Fibroblast of upper back skin (primary cell): ENCODE measurements at regions not wholly inside any gene's neighbourhood (a gene's known extent, or its start where the extent isn't known, plus 50 kb on each side); places are given as distances from the start of the nearest gene placed in this dataset.
A peak's percentile ranks its signal among the peaks of the same experiment; 100 is the strongest.

Experiments used
- DNase-seq: peaks from one replicate; pipeline ENCODE4 v3.0.0-alpha.2; 2013

DNA sequence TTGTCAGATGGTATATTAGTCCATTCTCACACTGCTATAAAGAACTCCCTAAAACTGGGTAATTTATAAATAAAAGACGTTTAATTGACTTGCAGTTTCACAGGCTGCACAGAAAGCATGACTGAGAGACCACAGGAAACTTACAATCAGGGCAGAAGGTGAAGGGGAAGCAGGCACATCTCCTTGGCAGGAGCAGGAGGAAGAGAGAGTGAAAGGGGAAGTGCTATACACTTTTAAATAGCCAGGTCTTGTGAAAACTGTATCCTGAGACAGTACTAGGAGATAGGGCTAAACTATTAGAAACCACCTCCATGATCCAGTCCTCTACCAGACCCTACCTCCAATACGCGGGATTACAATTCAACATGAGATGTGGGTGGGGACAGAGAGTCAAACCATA, 193.9 kb upstream of the KCNG1 start:
- DNase-seq: no peak

DNA sequence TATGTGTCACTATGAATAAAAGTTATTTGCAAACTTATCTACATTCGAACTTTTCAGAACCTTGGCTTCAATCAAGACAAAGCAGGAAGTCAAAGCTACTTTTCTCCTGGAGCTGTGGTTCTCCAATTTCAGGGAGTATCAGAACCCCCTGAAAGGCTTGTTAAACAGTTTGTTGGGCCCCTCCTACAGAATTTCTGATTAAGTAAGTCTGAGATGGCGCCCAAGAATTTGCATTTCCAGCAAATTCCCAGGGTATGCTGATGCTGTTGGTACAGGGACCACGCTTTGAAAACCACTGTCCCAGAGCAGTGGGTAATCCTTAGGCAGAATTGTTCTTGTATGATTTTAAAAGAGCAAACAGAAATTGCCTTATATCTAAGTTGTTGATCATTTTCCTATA, 189.9 kb upstream of the KCNG1 start:
- DNase-seq: no peak

DNA sequence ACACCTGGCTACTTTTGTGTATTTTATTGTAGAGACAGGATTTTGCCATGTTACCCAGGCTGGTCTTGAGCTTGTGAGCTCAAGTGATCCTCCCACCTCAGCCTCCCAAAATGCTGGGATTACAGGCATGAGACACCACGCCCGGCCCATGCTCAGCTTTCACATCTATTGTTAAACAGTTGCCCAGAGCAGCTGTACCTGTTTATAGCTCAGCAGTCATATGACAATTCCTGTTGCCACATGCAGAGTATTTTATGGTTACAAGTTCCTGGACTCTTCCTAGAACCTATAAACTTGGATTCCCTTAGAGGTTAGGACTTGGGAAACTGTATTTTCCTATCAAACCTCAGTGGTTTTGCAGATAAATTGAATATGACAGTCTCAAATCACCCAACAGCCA, 188.3 kb upstream of the KCNG1 start:
- DNase-seq: no peak

DNA sequence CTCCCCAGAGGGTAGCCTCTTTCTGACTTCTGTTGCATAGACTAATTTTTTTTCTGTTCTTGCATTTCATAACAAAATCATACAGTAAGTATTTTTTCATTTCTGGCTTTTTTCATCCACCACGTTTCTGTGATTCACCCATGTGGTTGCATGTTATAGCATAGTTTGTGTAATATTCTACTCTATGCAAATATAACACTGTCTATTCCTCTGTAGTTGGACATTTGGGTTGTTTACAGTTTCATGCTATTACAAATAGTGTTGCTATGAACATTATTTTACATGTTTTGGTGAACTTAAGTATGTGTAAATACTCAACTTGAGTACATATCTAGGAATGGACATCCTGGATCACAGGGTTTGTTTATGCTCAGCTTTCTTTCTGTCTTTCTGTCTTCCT, 187.2 kb upstream of the KCNG1 start:
- no peak for DNase-seq

DNA sequence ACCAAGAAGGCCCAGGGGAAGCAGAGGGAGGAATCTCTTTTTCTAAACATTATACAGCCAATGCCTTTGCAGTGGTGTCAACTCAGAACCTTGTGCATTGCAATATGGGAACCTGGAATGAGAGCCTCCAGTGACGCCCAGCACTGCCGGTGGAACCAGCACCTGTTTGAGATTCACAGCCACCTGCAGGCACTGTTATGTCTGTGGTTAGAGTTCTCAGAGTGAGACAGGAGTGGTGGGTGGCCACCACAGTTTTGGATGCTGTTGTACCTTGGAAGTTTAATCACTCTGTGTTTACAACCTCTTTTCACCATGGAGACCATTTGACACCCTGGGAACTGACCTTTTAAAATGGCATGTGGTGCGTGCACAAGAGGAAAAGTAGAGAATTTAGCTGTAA, 185.3 kb upstream of the KCNG1 start:
- DNase-seq: no peak

DNA sequence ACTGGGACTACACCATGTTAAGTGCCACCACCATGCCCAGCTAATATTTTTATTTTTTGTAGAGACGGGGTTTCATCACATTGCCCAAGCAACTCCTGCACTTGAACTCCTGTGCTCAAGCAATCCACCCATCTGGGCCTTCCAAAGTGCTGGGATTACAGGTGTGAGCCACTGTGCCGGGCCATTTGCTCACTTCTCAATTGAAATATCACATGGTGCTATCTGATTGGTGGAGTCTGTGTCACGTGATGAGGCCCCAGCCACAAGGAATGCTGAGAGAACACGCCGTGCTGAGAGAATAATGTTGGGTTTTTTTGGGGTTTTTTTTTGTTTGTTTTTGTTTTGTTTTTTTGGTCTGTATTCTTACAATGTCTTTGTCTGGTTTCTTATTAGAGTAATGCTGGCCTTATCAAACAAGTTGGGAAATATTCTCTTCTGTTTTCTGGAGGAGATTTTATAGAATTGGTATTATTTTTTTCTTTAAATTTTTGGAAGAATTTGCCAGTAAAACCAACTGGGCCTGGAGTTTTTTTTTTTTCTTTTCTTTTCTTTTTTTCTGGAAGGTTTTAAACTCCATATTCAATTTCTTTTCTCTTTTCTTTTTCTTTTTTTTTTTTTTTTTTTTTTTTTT, 183.2 kb upstream of the KCNG1 start:
- DNase-seq: no peak

DNA sequence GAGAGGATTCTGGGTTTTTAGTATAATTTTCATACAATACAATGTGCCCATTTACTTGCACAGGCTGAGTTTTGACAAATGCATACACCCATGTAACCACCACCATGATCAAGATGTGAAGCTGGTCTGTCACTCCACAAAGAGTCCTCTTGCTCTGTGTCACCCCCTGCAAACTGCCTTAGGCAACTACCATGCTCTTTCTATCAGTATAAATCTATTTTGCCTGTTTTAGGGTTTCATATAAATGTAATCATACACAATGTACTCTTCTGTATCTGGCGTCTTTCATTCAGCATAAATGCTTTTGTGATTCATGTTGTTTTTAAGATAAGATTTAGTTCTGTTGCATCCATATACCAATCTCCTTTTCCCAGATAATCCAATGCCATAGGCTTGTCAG, 181.9 kb upstream of the KCNG1 start:
- DNase-seq: no peak

DNA sequence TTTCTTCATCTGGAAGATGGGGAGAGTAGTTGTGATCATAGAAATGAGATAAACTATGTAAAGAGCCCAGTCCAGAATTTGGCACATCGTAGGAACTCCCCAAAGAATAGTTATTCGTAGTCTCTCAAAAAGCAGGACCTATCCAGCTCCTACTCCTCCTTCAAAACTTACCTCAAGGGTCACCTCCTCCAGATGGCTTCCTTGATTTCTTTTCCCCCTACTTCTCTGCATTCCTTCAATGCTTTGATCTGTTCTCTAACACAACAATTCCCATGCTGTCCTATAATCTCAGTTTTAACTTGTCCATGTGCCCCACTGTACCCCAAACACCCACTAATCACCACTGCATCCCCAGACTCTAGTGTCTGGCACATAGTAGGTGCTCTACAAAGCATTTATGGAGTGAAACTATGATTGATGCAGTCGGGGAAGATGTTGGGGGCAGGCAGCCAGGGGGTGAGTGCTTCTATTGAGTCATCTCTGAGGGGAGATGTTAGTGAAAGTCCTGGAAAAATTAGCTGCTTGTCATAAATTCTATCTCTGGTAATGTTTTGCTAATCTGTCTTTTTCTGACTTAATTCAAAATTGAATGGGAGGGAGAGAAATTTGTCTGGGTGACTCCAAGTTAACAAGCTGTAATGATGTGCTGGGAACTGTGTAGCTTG, 181.3 kb upstream of the KCNG1 start:
- no peak for DNase-seq

DNA sequence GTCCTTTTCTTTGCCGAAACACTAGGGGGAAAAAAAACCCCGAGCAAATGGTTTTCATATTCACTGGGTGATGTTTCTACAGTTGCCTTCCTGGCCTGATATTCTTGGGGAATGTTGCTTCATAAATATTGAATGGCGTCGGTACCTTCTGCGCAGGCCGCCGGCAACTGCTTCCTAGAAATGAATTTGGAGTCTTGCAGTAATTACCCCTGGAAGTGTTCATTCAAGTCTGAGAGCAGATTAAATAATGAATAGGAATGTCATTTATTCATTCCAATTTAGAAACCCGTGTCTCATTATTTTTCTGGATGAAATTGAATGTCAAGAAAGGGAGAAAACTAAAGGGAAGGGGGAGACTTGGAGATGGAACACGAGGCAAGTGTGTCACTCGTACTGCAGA, 179.4 kb upstream of the KCNG1 start:
- no peak for DNase-seq

DNA sequence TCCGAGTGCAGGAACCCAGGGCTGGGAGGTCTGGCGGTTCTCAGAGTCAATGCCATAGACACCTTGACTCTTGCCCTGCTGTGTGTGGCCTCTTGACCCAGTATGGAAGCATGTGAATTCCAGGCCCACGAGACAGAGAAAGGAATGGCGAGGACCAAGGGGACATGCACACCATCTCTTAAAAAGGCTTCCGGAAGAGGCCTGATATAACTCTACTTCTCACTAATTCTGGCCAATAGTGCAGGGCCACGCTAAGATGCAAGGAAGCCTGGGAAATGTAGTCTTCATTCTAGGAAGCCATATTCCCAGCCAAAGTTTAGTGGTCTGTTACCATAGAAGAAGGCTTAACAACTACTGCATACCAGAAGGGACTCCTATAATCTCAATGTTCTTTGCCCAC, 177.0 kb upstream of the KCNG1 start:
- no peak for DNase-seq

DNA sequence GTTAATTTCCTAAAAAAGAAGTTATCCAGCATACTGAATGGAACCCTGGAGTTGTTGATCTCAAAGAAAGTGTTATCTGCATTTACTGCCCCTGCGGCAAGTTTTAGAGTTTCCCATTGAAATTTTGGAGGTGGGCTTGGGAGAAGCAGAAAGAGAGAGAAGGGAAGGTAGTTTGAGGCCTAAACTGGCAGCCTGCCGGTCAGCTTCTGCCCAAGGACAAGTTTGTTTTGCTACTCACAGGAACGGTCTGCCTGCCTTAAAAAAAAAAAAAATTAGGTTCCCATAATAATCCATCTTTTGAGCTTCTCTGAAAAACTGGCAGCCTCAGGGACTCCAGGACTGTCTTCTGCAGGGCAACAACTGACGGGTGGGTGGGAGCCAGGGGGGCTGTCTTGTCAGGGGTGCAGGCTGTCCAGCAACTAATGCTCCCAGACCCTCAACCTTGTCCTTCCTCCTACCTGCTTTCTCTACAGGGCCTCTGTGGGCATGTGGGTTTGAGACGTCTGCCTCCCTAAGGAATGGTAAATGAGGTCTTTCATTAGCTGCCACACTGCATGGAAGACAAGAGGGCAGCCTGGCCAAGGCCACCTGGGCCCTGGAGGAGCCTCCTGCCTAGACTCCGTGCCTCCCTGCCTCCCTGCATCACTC, 176.1 kb upstream of the KCNG1 start:
- no peak for DNase-seq

DNA sequence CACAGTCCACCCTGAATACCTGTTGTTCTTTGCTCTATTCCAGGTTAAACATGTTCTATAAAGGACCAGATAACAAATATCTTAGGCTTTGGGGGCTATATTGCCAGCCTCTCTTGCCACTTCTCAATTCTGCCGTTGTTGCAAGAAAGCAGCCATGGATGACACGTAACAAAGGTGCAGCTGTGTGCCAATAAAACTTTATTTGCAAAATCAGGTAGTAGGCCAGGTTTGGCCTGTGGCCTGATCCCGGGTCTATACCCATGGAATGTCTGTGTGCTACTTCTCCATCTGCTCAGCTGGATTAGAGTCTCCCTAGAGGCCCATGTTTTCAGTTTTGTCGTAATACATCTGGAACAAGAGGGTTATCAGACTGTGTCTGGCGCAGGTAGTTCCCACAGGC, 175.3 kb upstream of the KCNG1 start:
- DNase-seq: no peak

DNA sequence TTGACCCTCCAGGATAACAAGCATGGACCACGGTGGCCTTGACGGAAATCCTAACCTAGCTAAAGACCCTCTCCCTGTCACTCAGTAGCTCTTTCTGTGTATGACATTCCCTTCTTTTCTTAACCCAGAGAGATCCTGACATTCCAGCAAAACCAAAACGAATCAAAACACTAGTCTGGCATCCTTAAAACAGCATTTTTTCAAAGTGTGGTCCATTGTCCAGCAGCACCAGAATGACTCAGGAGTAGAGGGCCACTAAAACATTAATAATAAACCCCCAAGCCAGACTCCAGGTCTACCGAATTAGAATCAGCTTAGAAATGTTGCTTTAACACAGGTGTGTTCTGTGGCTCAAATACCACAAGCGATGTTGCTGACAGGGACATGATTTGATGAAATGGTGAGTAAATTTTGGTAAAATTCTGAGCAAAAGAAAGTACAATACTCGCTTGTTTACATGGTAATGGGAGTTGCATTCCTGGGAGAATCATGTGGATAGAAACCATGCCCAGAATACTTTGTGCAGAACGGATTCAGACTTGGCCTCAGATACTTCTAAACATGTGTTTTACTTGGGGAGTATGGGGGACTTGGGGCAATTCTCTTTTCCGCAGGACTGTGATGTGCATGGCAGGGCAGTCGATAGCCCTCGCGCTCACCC, 174.2 kb upstream of the KCNG1 start:
- peak; percentile 58 for DNase-seq

DNA sequence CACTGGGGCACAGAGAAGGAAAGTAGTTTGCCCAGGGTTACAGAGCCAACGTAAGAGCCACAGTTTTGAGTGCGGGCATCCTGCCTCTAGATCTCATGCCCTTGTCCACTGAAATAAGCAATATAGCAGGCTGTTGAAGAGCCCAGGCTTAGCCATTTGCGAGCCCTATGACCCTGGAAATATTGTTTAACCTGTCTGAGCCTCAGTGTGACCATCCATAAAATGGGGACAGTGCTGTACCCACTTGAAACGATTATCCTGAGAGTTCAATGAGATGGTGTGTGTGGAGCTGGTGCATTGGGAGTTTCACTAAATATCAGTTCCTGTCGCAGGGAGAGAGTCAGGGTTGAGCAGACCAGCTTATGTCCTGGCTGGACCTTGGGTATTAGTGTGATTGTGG, 173.1 kb upstream of the KCNG1 start:
- no peak for DNase-seq

DNA sequence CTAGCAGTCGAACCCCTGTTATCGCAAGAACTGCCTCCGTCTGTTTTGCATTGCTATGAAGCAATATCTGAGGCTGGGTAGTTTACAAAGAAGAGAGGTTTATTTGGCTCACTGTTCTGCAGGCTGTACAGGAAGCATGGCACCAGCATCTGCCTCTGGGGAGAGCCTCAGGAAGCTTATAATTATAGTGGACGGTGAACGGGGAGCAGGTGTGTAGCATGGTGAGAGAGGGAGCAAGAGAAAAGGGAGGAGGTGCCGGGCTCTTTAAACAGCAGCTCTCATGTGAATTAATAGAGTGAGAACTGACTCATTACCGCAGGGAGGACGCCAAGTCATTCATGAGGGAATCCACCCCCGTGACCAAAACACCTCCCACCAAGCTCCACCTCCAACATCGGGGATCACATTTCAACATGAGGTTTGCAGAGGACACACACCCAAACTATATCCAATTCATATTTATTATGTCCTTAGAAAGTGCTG, 172.6 kb upstream of the KCNG1 start:
- DNase-seq: peak; percentile 59

DNA sequence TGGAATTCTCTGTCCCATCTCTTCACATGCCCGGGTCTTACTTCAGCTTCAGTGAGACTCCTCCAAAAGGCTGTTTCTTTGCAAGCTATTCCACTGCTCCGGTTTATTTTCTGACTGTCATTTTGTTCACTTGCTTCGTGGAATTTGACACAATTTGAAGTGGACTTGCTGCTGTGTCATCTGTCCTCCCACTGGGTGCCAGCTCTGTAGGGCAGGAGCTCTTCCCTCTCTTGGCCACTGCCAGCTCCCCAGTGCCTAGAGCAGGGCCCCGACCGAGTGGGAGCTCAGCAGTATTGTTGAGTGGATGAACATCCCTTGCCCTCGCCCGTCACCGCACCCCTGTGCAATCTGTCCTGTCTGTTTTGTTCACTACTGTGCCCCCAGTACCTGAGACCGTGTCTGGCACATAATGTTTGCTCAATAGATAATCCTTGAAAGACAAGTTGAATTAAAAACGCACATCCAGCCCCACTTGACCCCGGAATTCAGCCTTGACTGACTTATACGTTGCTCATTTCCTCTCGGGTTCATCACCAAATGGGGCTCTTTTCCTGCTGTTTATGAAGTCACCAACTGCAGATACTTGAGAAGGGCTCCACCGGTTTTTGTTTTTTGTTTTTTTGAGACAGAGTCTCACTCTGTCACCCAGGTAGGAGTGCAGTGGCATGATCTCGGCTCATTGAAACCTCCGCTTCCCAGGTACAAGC, 170.3 kb upstream of the KCNG1 start:
- peak; percentile 44 for DNase-seq

DNA sequence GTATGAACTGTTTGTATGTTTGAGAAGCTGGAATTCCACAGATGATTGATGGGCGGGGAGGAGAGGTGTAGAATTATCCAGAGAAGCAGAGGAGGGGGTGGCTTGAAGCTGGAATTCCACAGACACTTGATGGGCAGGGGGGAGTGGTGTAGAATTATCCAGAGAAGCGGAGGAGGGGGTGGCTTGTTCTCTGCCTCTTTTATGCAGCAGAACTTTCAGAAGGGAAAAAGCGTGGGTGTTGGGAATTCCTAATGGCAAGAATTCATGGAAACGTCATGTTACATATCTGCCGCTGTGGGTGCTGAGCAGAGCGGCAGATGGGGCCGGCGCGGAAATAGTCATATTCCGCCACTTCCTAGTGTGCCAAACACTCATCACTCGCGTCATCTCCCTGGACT, 167.9 kb upstream of the KCNG1 start:
- DNase-seq: peak; percentile 75

DNA sequence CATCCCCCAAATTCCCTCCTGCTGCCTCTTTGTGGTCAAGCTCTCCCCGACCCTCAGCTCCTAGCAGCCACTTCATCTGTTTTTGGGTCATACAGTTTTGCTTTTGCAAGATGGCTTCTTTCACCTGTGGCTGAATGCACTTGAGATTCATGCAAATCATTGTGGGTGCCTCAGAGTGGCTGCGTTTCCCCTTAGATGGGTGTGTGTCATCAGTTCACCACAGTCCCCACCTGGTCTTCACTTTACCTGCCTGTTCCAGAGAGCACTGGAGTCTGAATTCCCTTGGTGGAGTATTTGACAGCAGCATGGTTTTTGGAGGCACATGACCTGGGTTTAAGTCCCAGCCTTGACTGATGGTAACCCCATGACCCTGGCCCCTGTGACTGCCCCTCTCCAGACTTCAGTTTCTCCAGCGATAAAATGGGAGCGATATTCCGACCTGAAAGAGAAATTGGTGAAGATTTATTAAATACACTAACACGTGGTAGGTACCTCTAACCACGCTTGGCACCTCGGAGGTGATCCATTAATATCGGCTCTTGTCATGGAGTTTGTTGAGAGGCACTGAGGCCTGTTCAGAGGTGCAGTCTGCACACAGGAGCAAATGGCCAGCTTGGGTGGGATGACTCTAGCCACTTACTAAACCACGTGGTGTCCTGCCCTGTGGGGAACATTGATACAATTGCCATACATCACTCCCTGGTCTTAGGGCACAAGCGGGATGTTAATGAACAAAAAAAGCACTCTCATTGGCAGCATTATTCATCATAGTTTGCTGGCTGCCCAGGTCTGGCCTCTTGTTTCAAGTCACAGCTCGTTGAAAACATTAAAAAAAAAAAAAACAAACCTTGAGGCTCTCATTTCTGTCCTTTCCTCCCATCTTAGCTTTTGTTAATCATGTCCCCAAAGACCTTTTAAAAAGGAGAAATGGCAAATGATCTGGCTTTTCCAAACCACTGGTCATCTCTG, 167.2 kb upstream of the KCNG1 start:
- no peak for DNase-seq

DNA sequence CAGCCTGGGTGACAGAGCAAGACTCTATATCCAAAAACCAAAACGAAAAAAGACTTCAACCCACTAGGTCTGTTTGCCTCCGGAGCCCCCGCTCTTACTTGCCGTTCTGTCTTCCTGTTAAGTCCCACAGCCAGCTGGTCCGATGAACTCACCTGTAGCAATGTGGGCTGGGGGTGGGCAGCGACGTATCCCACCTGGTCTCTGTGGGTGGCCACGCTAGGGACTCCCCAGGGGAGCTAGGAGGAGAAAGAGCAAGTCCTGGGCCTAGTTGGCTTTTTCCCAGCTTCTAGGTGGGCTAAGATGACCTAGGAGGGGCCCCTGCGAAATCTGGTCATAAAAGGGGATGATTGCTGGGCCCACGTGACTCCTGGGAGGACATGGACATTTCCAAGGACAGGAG, 166.0 kb upstream of the KCNG1 start:
- no peak for DNase-seq

DNA sequence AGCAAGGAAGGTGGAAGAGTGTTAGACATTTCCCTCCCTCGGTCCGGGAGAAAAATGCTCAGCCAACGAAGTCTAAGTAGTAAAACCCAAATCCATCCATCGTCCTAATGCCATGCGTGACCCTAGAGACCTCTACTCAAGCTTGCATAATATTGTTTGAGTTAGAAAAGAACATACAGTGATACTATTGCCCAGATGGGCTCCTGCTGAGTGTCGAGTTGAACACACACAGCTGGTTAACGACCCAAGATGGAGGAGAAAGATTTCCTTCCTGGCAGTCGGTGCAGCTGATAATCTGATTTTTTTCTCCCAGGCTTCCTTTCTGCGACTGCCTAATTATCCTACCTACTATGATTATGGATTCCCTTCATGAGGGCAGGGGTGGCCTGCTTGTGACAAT, 164.4 kb upstream of the KCNG1 start:
- no peak for DNase-seq

DNA sequence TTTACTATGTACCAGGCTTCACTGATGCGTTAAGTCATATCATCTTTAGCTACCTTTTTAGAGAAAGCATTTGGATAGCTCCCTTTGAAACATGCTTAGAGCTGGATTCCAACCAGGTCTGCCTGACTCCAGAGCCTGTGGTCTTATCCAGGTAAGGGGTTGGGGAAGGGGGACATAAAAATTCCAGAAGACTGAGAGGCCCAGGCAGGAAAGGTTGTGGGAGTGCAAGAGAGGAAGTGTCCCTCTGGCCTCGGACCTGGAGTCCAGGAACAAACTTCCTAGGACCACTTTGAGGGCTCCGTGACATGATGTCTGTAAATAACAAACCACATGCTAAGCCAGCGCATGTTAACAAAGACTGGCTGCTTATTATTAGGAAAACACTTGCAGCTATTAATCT, 163.0 kb upstream of the KCNG1 start:
- no peak for DNase-seq

DNA sequence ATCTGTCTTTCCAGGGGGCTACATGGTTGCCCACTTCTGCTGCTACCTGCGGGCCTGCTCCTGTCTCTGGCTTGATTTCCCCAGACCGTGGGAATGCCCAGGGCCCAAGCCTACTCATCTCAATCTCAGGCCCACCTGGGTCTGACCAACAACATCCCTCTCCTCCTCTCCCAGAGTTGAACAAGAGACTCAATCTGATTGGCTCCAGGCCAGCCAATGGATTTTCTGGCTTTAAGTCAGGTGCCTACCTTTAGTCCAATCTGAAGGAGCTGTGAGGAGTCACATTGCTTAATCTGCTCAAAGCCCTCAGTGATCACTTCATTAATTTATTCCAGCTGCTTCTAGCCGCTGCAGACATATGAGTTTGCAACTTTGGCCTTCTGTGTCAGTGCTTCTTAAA, 162.4 kb upstream of the KCNG1 start:
- peak; percentile 38 for DNase-seq
